CD4-positive, alpha-beta T cell treated with Interleukin-1 beta for 1 hour (primary cell): ENCODE measurements at regions not wholly inside any gene's neighbourhood (a gene's known extent, or its start where the extent isn't known, plus 50 kb on each side); places are given as distances from the start of the nearest gene placed in this dataset.
"Not testable (repeated sequence)": the region's sequence is repeated elsewhere in the genome, so short reads cannot be mapped to it uniquely, and the experiment has no call there.

ENCODE experiments used
- DNase-seq, 2 donors: peaks; one replicate each; pipeline ENCODE4 v3.0.0-alpha.2; 2020 to 2022

DNA sequence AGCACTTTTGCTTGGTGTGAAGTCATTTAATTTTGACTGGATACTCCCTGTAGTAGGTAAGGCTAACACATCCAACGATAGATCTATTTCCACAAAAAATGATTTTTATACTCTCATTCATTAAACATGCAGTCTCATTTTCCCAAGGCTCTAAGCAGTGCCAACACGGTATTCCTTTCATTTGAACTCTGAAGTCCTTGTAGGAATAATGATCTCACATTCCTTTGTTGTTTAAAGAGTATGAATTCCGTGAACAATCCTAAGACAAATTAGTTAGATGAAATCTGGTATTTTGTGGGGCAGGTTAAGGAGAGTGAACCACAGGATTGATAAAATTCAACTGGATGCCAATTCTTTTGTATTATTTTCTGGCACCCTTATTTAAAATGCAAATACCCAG lies 66.6 kb downstream of the LACC1 start:
- DNase-seq, result no peak

DNA sequence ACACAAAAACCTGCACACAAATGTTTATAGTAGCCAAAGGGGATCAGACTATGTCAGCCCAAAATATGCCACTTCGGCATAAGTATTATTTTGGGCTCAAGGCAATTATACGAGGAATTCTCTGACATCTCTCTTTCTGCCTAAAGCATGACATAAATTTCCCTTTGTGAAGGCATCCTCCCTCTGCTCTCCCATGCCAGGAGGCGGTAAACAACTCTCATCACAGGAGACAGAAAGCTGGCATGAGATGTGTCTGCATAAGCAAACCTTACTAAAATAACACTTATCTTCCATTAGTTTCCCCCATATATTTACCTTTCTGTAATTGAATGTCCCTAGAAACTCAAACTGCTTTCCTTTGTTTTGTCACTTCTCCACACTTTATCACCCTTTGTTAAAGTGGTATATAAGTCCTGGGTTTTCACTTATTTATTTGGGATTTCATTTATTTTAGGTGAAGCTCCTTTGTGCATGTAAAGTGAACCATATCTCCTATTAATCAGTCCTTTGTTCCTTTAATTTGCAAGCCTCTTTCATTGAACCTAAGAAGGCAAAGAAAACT lies 68.3 kb downstream of the LACC1 start:
- no peak for DNase-seq

DNA sequence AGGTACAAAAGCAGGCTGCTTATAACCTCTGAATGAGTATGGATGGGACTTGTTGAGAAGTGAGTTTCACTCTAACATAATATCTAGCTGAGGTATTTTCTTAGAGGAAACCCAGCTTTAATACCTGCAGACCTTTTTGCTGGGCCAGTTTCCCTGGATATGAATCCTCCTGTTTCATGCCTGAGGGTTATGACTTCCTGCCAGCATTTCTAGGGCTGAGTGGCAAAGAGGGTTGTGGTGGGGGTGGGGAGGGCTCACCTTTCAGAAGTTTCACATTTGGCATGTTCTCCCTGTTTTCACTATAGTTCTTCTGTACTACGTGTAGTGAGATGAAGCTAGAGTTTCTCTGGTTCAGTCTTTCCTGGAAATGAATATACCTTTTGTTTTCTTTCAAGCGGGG lies 73.7 kb downstream of the LACC1 start:
- DNase-seq, result no peak

DNA sequence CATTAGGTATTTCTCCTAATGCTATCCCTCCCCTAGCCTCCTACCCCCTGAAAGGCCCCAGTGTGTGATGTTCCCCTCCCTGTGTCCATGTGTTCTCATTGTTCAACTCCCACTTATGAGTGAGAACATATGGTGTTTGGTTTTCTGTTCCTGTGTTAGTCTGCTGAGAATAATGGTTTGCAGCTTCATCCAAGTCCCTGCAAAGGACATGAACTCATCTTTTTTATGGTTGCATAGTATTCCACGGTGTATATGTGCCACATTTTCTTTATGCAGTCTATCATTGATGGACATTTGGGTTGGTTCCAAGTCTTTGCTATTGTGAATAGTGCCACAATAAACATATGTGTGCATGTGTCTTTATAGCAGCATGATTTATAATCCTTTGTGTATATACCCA lies 77.3 kb downstream of the LACC1 start:
- DNase-seq, result not testable (repeated sequence)

DNA sequence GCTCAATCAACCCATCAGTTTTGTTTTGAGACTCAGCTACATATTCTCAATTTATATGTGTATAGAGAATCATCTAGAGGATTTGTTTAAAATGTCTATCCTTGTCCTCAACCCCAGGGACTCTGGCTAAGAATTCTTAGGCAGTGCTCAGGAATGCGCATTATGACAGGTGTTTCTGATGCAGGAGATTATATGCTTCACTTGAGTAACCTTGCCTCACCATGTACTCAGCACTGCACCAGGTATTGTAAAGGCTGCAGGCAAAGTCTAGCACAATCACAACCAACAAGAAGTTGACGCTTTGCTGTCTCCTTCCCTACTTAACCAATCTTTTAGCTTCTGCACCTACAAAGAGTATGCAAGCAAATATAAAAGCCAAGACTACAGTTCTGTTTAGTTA lies 79.6 kb downstream of the LACC1 start:
- DNase-seq, result no peak

DNA sequence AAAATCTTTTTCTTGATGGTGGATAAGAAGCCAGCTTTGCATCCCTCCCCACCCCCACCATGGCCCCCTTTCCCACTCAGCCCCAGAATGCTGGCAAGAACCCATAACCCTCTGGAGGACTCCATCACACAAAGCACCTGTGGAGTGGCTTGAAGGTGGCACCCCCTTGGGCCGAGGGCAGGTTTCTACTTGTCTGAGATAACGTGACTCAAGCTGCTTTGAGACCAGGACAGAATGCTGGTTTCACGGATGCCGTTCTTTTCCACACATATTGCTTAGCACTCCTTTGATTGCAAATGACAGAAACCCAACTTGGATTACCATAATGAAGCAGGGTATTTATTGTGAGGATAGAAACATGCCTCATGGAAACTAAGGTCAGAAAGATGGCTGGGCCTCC lies 82.2 kb downstream of the LACC1 start:
- DNase-seq, result no peak

- peak in 1 of 2 donors; percentile 10 for DNase-seq
Measured at GRCh38 chr13:43963726-43964125, 84.0 kb downstream of the LACC1 start.

GRCh38 chr13:43964698-43965458 lies 85.2 kb downstream of the LACC1 start:
- DNase-seq, result no peak

DNA sequence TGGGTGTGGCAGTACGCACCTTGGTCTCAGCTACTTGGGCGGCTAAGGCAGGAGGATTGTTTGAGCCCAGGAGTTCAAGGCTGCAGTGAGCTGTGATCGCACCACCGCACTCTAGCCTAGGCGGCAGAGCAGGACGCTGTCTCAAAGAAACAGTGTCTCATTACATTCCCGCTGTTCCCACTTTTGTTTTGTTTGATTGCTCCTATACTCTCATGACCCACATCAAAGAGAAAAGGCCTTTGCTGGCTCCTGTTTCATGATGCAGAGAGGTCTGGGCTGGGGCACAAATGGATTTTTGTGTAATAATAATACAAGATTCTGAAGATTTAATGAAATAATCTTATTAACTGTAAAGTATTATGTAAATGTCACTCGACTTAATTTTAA lies 85.7 kb downstream of the LACC1 start:
- DNase-seq, result no peak

DNA sequence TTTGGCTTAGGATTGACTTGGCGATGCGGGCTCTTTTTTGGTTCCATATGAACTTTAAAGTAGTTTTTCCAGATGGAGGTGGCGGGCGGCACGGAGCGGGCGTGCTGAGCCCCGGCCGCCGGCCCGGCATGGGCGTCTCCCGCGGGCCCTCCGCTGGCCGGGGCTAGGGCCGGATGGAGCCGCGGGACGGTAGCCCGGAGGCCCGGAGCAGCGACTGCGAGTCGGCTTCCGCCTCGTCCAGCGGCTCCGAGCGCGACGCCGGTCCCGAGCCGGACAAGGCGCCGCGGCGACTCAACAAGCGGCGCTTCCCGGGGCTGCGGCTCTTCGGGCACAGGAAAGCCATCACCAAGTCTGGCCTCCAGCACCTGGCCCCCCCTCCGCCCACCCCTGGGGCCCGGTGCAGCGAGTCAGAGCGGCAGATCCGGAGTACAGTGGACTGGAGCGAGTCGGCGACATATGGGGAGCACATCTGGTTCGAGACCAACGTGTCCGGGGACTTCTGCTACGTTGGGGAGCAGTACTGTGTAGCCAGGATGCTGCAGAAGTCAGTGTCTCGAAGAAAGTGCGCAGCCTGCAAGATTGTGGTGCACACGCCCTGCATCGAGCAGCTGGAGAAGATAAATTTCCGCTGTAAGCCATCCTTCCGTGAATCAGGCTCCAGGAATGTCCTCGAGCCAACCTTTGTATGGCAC lies 88.7 kb downstream of the LACC1 start:
- DNase-seq, result not testable (repeated sequence)

- not testable (repeated sequence) for DNase-seq
Measured at GRCh38 chr13:43968943-43969690, 89.4 kb downstream of the LACC1 start.

- not testable (repeated sequence) for DNase-seq
Measured at GRCh38 chr13:43969919-43970318, 90.2 kb downstream of the LACC1 start.

DNA sequence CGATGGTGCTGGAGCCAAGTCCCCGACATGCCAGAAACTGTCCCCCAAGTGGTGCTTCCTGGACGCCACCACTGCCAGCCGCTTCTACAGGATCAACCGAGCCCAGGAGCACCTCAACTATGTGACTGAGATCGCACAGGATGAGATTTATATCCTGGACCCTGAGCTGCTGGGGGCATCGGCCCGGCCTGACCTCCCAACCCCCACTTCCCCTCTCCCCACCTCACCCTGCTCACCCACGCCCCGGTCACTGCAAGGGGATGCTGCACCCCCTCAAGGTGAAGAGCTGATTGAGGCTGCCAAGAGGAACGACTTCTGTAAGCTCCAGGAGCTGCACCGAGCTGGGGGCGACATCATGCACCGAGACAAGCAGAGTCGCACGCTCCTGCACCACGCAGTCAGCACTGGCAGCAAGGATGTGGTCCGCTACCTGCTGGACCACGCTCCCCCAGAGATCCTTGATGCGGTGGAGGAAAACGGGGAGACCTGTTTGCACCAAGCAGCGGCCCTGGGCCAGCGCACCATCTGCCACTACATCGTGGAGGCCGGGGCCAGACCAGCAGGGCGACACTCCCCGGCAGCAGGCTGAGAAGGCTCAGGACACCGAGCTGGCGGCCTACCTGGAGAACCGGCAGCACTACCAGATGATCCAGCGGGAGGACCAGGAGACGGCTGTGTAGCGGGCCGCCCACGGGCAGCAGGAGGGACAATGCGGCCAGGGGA lies 91.0 kb downstream of the LACC1 start:
- DNase-seq, result not testable (repeated sequence)

GRCh38 chr13:43971324-43971723 lies 91.6 kb downstream of the LACC1 start:
- DNase-seq, result not testable (repeated sequence)

DNA sequence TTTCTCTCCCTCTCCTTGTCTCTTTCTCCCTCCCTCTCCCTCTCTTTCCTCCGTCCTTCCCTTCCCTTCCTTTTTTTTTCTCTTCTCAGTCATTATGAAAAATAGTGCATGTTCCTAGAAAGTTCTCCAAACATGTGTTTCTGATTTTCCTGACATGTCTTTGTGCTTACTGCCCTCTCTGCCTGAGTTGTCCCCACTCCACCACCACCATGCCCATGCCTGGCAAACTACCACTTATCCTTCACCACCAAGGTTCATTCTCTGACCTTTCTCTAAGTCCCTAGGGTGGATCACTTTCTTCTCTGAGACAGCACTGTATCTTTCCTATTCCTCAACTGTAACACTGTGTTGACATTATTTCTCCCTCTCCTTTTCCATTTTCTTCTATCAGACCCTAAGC lies 98.2 kb downstream of the LACC1 start:
- no peak for DNase-seq

DNA sequence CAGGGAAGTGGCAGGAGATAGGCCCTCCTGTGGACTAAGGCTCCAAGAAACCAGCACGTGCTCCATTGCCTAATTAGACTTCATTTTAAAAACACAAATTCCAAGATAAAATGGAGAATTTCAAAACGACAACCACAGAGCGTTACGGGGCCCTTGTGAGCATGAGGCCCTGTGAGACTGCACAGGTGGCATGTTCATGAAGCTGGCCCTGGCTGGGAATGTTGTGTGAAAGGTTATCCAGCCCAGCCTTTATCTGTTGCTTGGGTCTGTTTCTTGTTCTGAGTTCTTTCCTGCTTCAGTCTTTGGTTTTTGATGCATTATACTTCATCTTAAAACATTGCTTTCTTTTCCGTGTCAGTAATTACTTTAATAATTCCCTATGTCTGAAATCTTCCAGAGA lies 99.0 kb downstream of the LACC1 start:
- DNase-seq, result no peak

DNA sequence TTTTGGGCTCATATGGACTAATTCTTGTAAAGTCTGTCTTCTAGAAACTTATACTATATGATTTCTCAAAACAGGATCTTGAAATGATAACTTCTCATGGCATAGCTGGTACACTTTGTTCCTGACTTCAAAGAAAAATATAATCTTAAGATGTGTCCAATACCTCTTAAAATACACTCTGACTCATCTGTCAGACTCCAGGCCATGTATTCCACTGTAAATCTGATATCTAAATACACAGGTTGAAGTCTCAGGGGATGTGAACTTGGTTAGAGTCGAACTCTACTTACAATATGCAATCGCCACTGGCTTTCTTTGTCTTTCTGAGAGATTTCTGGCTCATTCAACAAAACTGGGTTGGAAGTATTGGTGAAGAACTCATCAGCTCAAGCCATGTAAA lies 99.8 kb downstream of the LACC1 start:
- DNase-seq, result no peak

GRCh38 chr13:43980587-43980986 lies 100.9 kb downstream of the LACC1 start:
- DNase-seq, result no peak

GRCh38 chr13:43981091-43981490 lies 101.4 kb downstream of the LACC1 start:
- no peak for DNase-seq

DNA sequence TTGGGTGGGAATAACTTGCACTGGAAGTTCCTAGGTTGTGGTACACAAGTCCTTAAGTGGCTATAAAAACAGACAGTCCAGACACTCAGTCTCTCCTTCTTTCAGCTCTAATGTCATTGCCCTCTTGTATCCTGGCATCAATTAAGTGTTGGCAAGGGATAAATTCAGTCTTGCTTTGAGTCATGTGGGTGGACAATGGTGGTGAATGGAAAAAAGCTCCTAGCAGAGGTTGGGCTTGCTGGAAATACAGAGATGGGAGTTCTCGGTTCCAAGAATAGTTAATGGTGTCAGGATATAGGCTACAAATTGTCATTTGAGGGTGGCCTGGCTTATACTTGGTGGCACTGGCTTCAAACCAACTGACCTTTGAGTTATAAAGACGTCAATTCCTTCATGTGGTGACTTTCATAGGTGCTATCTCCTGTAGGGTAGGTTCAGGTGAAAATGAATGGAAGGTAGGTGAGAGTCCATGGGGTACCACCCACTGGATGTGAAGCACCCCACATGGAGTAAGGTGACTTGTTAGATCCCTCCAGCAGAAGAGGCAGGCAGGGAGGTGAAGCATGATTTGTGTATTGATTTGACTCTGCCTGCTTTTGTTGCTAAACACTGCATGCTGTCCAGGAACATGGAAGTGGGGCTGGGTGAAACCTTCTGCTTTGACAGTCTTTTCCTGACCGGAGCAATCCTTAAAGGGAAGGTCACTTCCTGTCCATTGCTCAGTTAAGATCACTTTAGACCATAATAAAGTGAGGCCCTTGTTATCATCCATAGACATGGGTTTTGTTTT lies 102.0 kb downstream of the LACC1 start:
- no peak for DNase-seq

DNA sequence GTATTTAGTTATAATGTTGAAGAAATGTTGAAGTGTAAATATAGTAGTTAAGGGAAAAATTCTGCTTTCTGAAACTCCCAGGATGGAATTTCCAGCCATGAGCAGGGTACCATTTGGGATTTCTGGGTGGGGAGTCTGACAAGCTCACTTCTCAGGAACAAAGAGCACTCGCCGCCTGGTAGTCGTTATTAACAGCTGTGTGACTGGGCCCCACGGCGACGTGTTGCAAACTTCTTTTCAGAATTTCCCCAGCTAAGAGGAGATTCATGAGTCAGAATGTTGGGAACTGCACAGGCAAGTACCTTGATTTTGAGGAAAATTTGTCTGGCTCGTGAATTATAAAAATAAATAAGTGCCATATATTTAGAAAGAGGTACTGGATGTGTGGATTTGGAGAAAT lies 103.7 kb downstream of the LACC1 start:
- no peak for DNase-seq

DNA sequence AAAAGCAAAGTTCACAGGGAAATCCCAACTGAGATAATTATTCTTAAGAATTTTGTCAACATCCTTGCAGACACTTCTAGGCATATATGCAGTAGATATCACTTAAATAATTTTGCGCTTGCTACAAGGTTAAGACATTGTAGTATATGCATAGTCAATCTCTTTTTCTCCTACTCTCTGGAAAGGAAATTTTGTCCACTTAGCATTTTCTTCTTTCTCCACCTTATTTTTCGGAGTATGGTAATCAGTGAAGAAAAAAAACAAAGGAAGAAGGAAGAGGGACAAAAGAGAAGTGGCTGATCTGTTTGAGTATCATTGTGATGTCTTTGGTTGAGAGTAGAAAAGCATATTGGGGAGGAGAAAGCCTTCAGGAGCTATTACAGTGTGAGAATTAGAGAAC lies 104.6 kb downstream of the LACC1 start:
- DNase-seq, result no peak
